GM23338 (cell line): ENCODE measurements at regions not wholly inside any gene's neighbourhood (a gene's known extent, or its start where the extent isn't known, plus 50 kb on each side); places are given as distances from the start of the nearest gene placed in this dataset.

ENCODE experiments used
- CREB1 ChIP-seq: fragments of 250-450 bp; sonication (Bioruptor Pico); IDR thresholded peaks from 2 replicates; pipeline ENCODE4 v1.5.0; 2020; ENCODE audit warnings: low read depth, mild to moderate bottlenecking, moderate library complexity
- CTCF ChIP-seq, 2 experiments: fragments of 200-600 bp in 1 of 2; sonication (generic) in 1 of 2; conservative IDR thresholded peaks; 2 replicates each; pipeline versions ENCODE4 v1.5.1 to v1.6.1; 2016 to 2017; ENCODE audit warnings: antibody characterized with exemption in 2 of 2, low read depth in 2 of 2, mild to moderate bottlenecking in 2 of 2, moderate library complexity in 1 of 2
- ETS1 ChIP-seq: IDR thresholded peaks from 2 replicates; pipeline ENCODE4 v1.6.1; 2016; ENCODE audit warnings: antibody characterized with exemption
- EZH2 ChIP-seq: fragments of 200-600 bp; sonication (generic); IDR thresholded peaks from one replicate; pipeline ENCODE4 v1.8.0; 2017; ENCODE audit warnings: antibody characterized with exemption, mild to moderate bottlenecking, low read depth; ENCODE audit not compliant: unreplicated experiment
- EZH2phosphoT487 ChIP-seq: fragments of 200-600 bp; sonication (generic); IDR thresholded peaks from one replicate; pipeline ENCODE4 v1.8.1; 2018; ENCODE audit warnings: antibody characterized with exemption; ENCODE audit not compliant: unreplicated experiment
- JUNB ChIP-seq: IDR thresholded peaks from one replicate; pipeline ENCODE4 v1.6.1; 2016; ENCODE audit warnings: antibody characterized with exemption; ENCODE audit not compliant: unreplicated experiment
- NANOG ChIP-seq: IDR thresholded peaks from 2 replicates; pipeline ENCODE4 v1.6.1; 2016; ENCODE audit warnings: antibody characterized with exemption, borderline replicate concordance
- POLR2AphosphoS5 ChIP-seq: IDR thresholded peaks from 2 replicates; pipeline ENCODE4 v1.6.1; 2016; ENCODE audit warnings: antibody characterized with exemption, low read depth
- REST ChIP-seq: IDR thresholded peaks from one replicate; pipeline ENCODE4 v1.6.1; 2018; ENCODE audit warnings: antibody characterized with exemption; ENCODE audit not compliant: unreplicated experiment
- STAT1 ChIP-seq: IDR thresholded peaks from one replicate; pipeline ENCODE4 v1.6.1; 2016; ENCODE audit warnings: antibody characterized with exemption; ENCODE audit not compliant: unreplicated experiment
- ZNF114 ChIP-seq: fragments of 250-450 bp; sonication (Bioruptor Pico); IDR thresholded peaks from 2 replicates; pipeline ENCODE4 v1.5.0; 2020; ENCODE audit warnings: mild to moderate bottlenecking, moderate library complexity
- ZNF331 ChIP-seq: fragments of 250-450 bp; sonication (Bioruptor Pico); IDR thresholded peaks from 2 replicates; pipeline ENCODE4 v1.5.0; 2020; ENCODE audit warnings: low read depth, mild to moderate bottlenecking, moderate library complexity

- no peak for TF ChIP-seq CREB1 (CRISPR knock-in tag)
- no peak for TF ChIP-seq EZH2
- TF ChIP-seq EZH2phosphoT487 = no peak
- TF ChIP-seq POLR2AphosphoS5 = no peak
- no peak for TF ChIP-seq CTCF (conservative IDR thresholded peaks at IDR 0.05; ENCODE audit: low read depth in 2 of 2)
- TF ChIP-seq ZNF114 (CRISPR knock-in tag) = no peak
- TF ChIP-seq REST = no peak
- no peak for TF ChIP-seq ETS1
- TF ChIP-seq JUNB = no peak
- TF ChIP-seq ZNF331 (CRISPR knock-in tag) = no peak
- no peak for TF ChIP-seq NANOG
- no peak for TF ChIP-seq STAT1
Observed at GRCh38 chr12:68458866-68459265, 126.7 kb upstream of the MDM1 start.
